CMK (cell line): ENCODE measurements at regions not wholly inside any gene's neighbourhood (a gene's known extent, or its start where the extent isn't known, plus 50 kb on each side); places are given as distances from the start of the nearest gene placed in this dataset.

Source experiments
- DNase-seq: peaks from one replicate; pipeline ENCODE4 v3.0.0-alpha.2; 2010; ENCODE audit warnings: low read depth

DNA sequence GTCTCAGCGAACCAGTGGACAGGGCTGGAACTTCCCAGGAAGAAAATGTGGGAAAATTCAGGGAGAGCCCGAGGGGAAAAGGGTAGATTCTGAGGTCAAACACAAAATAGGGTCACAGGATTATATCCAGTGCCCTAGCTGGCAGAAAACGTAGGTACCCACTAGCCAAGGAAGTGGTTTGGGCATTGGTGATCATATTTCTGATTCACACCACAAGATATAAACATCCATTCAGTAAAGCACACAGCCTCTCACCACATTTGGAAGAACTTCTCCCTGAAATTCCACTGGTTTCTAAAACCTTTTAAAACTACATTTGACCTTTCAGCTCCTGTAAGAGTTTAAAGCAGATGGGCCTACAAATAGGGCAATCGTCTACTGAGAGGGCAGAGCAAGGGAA is 186.9 kb downstream of the TTC32 start:
- DNase-seq: no peak

DNA sequence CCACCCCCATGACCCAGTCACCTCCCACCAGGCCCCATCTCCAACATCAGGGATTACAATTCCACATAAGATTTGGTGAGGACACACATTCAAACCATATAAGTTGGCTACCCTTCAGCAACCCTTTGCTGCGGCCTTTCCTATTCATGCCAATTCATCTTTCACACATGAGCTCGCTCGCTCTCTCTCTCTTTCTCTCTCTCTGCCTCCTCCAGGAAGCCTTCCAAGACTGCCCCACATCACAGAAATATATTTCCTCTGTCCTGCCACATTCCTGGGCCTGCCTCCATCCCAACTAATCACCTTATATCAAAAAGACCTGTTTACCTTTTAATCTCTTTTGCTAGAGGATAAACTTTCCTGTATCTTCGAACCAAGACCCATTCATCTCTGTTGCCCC is 188.9 kb downstream of the TTC32 start:
- DNase-seq: no peak

DNA sequence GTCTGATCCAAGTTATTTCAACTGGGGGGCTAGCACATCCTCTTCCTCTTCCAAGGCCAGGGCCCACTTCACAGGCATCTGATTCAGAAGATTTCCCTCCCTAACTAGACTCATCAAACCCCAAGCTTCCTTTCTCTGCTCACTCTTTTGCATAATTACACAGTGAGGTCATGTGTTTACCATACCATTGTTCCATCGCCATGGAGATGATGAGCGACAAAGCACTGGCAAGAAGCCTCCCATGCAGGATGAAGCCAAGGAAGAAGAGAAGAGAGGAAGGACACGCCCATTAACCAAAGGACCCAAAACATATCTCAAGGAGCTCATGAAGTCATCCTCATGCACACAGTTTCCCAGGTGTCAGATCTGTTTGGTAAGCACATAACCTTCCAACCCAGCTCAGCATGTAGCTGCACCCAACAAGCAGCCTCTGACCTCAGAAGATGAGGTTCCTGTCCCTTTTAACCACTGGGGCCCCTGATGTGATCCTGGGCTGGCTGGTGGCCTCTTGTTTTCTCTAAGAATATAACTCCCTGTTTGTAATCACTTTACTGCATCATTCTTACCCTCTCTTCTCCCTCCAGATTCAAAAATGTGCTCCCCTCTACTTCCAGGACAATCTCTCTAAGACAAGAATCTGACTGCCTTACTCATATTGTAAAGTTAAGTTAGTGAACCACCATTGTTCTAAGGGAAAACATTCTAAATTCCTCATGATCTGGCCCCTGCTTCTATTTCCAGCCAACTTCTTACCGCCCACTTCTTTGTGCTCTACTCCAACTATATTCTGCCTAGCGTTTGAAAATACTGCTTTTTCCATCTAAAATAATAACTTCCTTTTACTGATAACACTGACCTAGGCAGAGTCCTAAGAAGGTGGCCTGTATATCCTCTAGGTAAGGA is 190.1 kb downstream of the TTC32 start:
- no peak for DNase-seq

DNA sequence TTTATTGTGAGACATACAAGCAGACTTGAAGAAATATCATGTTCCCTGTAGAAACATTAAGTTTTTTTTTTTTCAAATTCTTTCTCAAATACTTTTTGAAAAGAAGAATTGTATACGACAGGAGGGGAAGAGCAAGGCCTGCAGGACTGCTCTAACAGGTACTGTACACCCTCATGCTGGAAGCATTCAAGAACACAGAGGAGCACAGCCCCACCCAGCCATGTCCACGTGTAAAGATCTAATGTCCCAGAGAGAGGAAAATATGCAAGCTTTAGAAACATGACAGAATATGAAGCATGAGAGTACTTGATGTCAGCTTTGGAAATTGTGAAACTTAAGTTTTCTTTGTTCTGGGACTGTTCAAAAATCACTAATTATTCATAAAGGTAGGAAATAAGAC is 191.6 kb downstream of the TTC32 start:
- no peak for DNase-seq

DNA sequence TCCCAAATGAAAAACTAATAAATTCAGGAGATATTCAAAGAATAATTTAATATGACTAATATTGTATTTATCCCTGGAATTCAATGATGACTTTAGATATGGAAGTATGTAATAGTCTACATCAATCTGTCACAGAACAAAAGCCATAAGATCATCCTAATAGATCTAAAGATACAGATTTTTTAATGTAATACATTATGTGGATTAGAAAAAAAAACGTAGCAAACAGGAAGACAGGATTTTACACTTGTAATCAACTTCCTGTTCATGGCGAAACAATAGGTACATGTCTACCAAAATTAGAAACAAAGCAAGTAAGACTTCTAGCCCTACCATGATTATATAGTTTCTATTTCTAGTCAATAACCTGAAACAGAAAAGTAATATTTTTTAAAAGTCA is 192.2 kb downstream of the TTC32 start:
- no peak for DNase-seq

DNA sequence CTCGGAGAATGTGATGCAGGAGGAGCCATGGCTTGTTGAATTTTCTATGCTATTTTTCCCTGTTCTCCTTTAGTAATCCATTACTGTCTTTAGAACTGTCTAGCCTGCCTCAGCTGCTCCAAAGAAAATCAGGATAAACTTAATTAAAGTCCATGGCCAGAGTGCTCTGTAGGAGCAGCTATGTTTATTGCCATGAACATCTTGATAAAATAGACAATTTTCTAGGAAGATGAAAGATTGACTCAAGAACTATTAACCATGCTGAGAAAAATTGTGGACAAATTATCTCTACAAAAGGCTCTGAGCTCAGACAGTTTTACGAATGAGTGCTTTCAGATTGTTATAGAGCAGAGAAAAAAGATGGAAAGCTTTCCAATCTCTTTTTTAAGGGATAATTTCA is 193.0 kb downstream of the TTC32 start:
- DNase-seq: no peak

DNA sequence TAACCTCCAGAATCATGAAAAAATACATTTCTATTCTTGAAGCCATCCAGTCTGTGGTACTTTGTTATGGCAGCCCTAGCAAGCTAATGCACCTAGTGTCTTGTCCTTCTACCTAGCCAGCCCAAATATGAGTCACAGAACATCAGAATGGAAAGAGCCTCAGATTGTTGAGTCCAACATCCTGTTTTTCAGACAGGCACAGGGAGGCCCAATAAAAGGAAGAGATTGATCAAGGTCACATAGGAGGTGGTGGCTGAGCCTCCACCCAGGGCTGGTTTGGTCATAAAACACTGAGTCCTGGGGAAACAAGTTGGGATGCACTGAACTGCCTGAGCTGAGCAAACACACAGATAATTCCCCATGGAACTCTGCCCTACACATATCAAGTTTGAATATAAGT is 195.5 kb downstream of the TTC32 start:
- DNase-seq: no peak

DNA sequence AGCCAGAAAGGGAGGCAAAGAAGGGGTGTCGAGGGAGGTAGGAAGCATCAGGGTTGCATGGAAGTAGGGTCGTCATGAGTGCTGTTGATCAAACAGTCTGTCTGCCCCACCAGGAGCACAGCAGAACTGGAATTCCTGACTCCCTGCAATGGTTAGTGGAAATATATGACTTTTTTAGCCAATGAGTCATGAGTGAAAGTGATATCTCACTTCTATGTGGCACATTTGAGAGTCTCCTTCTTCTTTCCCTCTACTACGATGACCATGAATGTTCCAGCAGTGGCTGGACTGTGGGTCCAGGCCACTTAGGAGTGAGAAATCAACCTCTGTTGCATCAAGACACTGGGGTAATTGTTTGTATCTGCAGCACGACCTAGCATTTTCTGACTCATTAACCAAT is 199.5 kb downstream of the TTC32 start:
- DNase-seq: no peak

DNA sequence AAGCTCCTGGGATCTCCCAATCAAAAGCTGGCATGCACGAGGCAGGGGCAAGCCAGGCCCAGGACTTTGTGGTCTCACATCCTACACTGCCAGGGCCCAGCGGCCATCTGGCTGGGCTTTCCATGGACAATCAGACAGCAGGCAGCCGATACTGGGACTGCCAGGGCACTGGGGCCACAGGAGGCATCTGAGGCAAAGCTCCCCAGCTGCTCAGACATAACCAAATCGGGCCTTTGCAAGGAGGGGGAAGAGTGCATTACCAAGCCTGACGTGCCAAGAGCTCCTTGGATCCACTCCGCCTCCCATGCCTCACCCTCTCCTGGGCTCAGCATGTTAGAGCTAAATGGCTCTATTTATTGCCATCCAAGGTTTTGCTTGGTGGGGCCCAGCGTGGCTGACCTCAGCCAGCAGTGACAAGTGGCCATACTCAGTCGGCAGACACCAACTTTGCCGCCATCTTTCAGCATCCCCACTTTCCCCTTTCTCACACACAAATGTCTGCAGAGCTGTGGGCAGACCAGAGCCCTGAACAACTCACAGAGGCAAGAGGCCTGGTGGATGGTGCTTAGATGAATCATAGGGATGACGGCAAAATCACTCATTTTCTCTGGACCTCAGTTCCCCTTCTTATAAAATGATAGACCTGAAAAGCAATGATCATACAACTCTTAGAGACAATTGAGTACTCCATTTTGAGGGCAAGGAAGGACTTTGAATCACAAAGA is 200.8 kb downstream of the TTC32 start:
- no peak for DNase-seq

DNA sequence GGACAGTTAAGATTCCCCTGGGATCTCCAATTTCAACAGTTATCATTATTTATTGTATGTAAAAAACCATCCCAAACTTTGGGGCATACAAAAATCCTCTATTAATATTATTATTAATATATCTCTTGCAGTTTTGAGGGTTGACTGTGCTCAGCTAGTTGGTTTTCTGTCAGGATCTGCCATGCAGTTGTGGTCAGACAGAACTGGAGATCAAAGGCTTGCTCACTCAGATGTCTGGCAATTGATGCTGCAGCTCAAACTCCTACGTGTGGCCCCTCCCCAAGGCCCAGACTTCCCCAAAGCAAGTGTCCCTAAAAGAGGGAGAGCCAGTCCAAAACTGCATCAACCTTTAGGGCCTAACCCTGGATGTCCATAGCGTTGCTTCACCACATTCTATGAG is 204.7 kb downstream of the TTC32 start:
- DNase-seq: no peak

DNA sequence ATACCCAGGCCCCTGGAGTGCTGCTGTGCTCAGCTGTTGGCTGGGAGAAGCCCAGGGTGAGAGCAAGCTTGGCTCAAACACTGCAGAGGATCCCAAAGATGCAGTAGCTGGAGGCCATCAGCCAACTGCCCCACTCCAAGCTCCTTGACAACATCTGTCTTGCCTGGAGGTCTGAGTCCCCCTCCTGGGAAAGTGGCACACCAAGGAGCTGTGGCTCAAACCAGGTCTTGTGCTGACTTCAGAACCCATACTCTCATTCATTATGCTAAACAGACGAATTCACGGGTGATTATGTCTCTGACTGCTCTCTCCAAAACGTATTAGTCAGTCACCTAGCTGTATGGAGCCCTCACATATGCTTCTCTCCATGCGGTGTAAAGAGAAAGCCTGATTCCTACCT is 206.1 kb downstream of the TTC32 start:
- no peak for DNase-seq

DNA sequence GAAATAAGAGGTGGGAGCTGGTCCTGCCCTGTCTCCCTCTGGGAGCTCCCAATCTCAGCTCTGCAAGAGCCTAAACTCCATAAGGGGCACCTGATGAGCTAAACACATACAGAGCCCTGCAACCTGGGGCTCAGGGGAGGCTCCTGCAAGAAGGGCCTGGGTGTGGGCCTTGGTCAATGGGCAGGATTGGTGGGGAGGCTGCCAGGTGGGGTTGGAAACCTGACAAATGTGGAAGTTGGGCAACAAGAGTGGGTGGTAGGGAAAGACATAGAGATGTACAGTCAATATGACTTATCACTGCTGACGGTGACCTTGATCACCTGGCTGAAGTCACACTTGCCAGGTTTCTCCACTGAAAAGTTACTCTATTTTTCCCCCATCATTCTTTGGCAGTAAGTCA is 209.9 kb downstream of the TTC32 start:
- no peak for DNase-seq

DNA sequence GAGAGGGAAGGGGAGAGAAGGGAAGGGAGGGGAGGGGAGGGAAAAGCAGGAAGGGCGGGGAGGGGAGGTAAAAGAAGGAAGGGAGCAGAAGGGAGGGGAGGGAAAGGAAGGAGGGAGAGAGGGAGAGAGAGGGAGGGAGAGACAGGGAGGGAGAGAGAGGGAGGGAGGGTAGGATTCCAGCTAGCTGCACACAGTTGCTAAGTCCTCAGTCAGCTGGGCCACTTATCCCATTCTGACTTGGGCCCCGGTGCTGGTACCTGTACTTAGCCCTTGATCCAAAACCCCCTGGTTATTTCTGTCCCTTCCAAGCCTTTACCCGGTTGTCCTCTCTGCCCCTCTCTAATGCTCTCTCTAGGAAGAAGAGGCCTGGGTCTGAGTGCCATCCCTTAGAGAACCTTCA is 211.4 kb downstream of the TTC32 start:
- no peak for DNase-seq

DNA sequence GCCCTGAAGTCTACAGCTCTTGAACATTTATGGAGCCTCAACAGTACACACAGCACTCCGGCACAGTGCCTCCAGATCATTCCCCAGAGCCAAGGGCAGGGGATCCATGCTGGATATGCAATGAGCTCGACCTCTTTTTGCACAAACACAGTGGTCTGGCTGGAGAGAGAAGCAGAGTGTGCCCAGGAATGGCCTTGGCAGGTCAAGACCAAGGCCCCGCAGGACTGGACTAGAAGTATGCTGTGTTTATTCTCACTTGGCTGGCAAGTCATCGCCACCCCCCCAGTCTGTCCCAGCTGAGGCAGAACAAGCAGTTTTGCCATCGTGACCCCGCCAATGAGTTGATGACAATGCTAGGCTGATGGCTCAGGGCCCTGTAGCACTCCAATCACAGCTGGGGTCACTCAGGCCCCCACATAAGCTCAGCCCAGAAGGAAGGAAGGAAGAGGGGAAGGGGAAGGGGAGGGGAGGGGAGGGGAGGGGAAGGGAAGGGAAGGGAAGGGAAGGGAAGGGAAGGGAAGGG is 212.1 kb downstream of the TTC32 start:
- no peak for DNase-seq

DNA sequence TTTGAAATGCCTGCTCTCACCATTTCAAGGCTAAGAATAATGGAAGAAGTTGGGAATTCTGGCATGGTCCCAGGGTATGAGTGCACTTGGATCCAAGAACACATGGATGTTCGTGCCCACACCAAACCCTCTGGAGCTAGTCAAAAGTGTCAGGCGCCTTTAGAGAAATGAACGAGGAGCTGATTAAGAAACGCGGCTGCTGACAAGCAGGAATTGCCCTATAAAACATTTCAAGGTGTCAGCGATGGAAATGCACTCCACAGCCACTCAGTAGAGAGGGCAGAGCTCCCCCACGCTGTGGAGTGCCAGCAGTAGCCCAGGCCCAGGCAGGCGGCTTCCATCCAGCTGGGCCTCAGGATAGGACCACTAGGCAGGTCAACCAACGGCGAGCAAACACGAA is 213.7 kb downstream of the TTC32 start:
- no peak for DNase-seq

DNA sequence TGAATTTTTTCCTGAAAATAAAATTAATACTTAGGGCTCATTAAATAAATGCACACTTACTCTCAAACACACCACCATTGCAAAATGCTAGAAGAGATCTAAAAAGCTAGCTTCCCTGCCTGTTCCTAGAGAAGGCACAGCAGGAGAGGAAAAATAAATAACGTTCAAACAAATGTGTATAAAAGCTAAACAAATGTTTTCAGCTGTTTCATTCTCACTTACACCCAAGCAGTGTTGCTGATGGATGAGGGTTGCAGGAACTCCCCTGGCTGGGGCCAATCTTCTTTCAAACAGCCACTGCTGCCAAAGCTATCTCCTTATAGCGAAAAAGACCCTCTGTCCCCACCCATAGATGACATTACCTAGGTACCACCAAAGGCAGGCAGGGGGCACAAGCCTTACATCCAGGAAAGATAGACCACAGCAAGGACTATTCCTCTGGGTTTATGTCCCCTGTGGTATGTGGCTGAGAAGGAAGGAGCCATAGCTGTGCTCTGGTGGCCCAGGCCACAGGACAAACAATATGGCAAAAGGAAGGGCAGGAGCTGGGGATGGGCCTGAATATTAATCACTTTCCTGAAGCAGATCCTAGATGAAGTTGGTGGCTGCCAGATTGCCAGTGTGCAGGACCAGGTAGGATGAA is 214.6 kb downstream of the TTC32 start:
- DNase-seq: no peak

DNA sequence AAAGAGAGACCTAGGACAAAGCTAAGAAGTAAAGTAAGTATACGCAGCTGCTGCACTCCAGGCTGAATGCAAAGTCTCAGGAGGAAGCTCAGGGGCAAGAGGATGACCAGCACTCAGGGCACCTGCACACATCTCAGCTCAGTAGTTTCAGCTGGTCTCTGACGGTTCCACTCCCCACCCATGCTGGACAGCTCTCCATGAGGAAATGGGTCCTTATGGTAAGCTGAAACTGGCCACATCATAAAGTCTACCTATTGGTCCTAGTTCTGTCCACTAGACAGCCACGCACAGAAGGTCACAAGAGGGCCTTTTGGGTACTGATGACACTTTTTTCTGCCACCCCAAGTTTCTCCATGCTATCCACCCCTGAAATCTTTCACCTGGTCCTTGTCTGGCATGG is 215.3 kb downstream of the TTC32 start:
- DNase-seq: no peak

DNA sequence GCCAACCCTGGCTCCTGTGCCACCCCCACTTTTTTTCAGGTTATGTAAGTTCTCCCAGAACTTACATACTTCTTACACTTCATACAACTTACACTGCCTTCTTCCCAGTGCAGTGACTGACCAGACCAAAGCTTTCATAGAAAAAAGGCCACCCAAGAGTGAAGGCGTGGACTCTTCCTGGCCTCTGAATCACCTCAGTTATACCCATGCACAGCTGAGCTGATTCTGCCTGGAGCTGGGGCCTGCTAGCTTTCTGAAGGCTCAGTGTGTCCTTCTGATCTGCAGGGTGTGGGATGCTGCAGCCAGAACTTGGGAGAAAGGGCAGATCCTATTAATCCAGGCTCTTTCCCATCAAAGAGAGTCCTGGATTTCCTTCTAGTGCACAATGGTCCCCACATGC is 216.1 kb downstream of the TTC32 start:
- no peak for DNase-seq

DNA sequence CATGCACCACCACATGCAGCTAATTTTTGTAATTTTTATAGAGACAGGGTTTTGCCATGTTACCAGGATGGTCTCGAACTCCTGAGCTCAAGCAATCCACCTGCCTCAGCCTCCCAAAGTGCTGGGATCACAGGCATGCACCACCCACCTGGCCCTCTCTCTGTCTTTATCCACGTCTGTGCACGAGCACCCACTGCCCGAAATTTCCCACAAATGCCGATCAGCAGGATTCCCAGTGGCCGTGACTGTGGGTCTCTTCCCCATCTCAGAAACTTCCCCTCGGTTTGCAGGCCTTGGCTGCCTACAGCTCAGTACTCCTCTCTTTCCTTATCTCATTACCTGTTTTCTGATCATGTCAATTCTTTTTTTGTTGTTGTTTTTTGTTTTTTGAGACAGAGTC is 217.3 kb downstream of the TTC32 start:
- no peak for DNase-seq

DNA sequence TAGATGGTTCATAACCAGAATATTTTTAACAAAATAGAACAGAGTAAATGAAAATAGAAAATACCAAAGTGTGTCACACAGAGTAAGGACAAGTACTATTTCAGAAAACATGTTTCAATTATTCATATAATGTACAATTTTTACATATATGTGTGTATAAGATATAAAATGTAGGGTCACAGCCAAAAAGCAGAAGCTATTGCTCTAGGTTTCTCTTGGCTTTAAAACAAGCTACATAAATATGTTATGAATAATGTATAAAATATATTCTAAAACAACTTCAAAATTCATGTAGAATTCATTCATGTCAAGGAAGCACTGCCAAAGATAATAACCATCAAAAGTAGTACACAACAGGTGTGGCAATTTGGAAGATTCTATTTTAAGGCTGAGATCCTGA is 218.2 kb downstream of the TTC32 start:
- DNase-seq: no peak

DNA sequence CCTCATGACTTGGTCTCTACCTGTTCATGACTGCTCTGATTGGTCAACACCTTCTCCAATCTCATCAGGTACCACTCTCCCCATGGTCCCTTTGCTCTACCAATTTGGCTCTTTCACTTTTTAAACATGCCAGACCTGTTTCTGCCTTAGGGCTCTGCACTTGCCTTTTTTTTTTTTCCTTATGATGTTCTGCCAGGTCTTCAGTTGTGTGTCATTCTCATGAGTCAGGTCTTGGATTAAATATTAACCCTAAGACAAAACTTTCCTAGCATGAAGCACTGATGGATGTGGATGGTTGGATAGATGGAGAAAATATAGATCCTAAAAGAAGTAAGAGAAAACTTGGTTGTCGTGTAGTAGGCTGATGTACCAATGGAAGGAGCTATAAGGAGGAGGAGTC is 219.3 kb downstream of the TTC32 start:
- no peak for DNase-seq

DNA sequence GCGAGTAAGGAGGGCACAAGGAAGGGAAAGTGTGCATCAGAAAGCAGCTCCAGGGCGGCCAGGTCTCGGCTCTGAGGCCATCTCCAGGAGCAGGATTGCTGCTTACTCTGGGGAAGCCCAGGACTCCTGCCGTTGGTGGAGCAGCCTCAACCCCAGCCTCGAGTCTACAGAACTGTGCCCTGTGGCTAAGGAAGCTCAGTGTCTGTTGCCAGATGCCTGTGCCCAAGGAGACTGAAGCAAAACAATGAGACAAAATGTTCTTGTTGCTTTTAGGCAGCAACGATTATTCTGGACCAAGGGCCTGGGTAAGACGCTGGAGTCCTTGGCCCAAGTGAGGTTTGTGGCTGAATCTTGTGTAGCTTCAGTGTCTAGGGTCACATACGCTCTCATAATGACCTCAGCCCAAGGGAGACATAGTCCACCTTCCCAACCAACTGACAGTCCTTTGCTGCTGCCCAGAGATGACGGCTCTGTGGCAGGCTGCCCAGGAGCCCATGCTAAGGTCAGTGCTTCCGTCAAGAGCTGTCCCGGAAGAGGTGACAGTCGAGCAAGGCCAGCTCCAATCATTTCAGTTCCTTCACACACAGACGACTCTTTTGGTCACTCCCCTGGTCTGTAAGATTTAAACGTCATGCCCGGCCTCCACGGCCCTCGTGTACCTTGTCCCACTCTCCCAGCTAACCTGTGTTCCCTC is 223.8 kb downstream of the TTC32 start:
- DNase-seq: no peak
